Cardiac muscle cell (in vitro differentiated cells and primary cell): ENCODE measurements at regions not wholly inside any gene's neighbourhood (a gene's known extent, or its start where the extent isn't known, plus 50 kb on each side); places are given as distances from the start of the nearest gene placed in this dataset.

Source experiments
- DNase-seq, 2 donors: peaks; one replicate each; pipeline versions ENCODE4 v3.0.0 to v3.0.0-alpha.2; 2010 to 2017; ENCODE audit warnings: low read depth in 1 of 2, low spot score in 1 of 2
- H3K27ac ChIP-seq: fragments of 200-600 bp; sonication (generic); 2 replicates; pipeline ENCODE4 v1.5.1; 2016
- H3K27me3 ChIP-seq: fragments of 200-600 bp; sonication (generic); 2 replicates; pipeline ENCODE4 v1.6.0; 2016; ENCODE audit warnings: control low read depth
- H3K36me3 ChIP-seq: fragments of 200-600 bp; sonication (generic); 2 replicates; pipeline ENCODE4 v1.5.1; 2016; ENCODE audit warnings: control low read depth
- H3K4me1 ChIP-seq: fragments of 200-600 bp; sonication (generic); 2 replicates; pipeline ENCODE4 v1.8.1; 2017; ENCODE audit warnings: low read depth, mild to moderate bottlenecking, mixed run types
- H3K4me3 ChIP-seq: fragments of 200-600 bp; sonication (generic); 2 replicates; pipeline ENCODE4 v1.5.1; 2016; ENCODE audit warnings: mild to moderate bottlenecking
- H3K9me3 ChIP-seq: fragments of 200-600 bp; sonication (generic); 2 replicates; pipeline ENCODE4 v1.5.1; 2017; ENCODE audit warnings: low read depth, mild to moderate bottlenecking, control low read depth
- CTCF ChIP-seq: IDR thresholded peaks from 2 replicates; pipeline ENCODE4 v1.5.1; 2012; ENCODE audit warnings: low read depth, mild to moderate bottlenecking, low read length

DNA sequence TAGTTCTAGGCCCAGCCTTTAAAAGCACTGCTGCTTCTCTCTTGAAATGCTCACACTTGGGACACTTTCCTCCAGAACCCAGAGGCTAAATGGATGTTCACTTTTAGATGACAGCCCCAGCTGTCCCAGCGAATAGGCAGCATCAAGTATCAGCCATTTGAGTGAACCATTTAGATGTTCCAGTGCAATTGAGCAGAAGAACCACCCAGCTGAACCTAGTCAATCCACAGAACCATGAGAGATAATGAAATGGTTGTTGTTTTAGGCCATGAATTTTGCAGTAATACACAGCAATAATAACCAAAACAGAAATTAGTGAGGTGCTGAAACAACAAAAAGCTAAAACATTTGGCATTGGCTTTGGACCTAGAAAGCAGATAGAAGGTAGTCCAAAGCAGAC, 273.9 kb downstream of the ETV1 start:
- DNase-seq: no peak
- TF ChIP-seq CTCF: no peak
- H3K4me1 ChIP-seq: no peaks in the 10 kb centered on the region
- H3K27ac ChIP-seq: no peak overlapping the region
- no peak overlapping the region for H3K4me3 ChIP-seq
- H3K36me3 ChIP-seq: no peaks in the 10 kb centered on the region
- H3K27me3 ChIP-seq: no peaks in the 10 kb centered on the region
- H3K9me3 ChIP-seq: no peaks in the 10 kb centered on the region

DNA sequence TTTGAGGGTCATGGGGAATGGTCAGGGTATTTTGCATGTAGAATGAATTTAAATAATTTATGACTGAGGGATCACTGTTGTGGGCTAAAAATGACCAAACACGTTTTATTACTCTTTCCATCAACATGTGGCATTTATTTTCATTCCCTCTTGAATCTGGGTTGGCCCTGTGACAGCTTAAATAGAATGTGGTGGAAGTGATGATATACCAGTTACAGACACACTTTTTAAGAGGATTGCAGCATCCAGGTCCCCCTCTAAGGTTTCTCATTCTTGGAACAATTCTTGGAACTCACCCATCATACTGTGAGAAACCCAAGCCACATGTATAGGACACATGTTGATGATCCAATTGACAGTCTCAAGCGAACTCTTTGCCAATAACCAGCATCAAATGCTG, 272.4 kb downstream of the ETV1 start:
- H3K4me3 ChIP-seq: no peak overlapping the region
- H3K27me3 ChIP-seq: no peaks in the 10 kb centered on the region
- H3K27ac ChIP-seq: no peak overlapping the region
- no peaks in the 10 kb centered on the region for H3K9me3 ChIP-seq
- TF ChIP-seq CTCF: no peak
- no peaks in the 10 kb centered on the region for H3K4me1 ChIP-seq
- H3K36me3 ChIP-seq: no peaks in the 10 kb centered on the region
- DNase-seq: no peak

- no peaks in the 10 kb centered on the region for H3K9me3 ChIP-seq
- H3K4me1 ChIP-seq: no peaks in the 10 kb centered on the region
- H3K27ac ChIP-seq: no peak overlapping the region
- TF ChIP-seq CTCF: no peak
- H3K36me3 ChIP-seq: no peaks in the 10 kb centered on the region
- H3K4me3 ChIP-seq: no peak overlapping the region
- no peaks in the 10 kb centered on the region for H3K27me3 ChIP-seq
- DNase-seq: no peak
These were observed 265.1 kb downstream of the ETV1 start for GRCh38 chr7:13724191-13724976.

DNA sequence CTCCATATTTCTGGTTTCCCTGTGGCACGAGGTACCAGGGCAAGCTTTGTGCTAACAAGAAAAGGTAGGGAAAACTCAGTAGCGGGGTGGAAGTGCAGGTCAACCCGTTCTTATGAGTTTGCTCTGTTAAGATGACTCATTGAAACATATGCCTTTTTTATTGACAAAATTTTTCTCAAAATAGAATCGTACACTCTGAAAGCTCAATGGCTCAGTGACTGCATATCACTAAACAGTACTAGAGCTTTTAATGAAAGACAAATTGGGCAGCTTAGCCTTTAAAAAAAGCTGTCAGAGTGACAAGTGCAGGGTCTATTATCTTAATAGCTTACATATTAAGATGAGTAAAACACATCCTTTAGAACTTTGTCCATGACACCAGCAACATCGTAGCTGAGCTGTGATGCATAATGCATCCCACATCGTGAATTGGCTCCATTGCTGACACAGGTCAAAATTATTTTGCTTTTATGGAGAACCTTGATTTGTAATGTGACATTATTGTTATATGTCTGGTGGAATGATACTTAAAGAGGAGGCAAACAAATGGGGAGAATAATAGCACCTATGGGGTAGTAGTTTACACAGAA, 264.4 kb downstream of the ETV1 start:
- no peaks in the 10 kb centered on the region for H3K9me3 ChIP-seq
- no peak overlapping the region for H3K4me3 ChIP-seq
- DNase-seq: no peak
- no peaks in the 10 kb centered on the region for H3K4me1 ChIP-seq
- no peak for TF ChIP-seq CTCF
- no peaks in the 10 kb centered on the region for H3K27me3 ChIP-seq
- no peak overlapping the region for H3K27ac ChIP-seq
- H3K36me3 ChIP-seq: no peaks in the 10 kb centered on the region

- Histone ChIP-seq H3K4me1 (no peaks in the 10 kb centered on the region), H3K4me3 (no peak overlapping the region), H3K27ac (no peak overlapping the region), H3K9me3 (no peaks in the 10 kb centered on the region), H3K27me3 (no peaks in the 10 kb centered on the region), H3K36me3 (no peaks in the 10 kb centered on the region)
- no peak for TF ChIP-seq CTCF
- DNase-seq: peak in 1 of 2 donors; percentile 9
These were observed 263.9 kb downstream of the ETV1 start for GRCh38 chr7:13725591-13725990.
